Adrenal gland (tissue), 9 donors: ENCODE measurements at regions not wholly inside any gene's neighbourhood (a gene's known extent, or its start where the extent isn't known, plus 50 kb on each side); places are given as distances from the start of the nearest gene placed in this dataset.

Experiments used
- DNase-seq, 7 donors: peaks; one replicate each; pipeline ENCODE4 v3.0.0-alpha.2; 2019 to 2020
- H3K27ac ChIP-seq, 5 donors: fragments of 200-600 bp; sonication (generic) in 4 of 5; 1 replicate in 3 of 5; 2 replicates in 2 of 5; pipeline versions ENCODE4 v1.5.1 to v1.8.0; 2016 to 2020; ENCODE audit warnings: mild to moderate bottlenecking in 1 of 5
- H3K27me3 ChIP-seq: fragments of 200-600 bp; 2 replicates; pipeline ENCODE4 v1.8.0; 2021
- H3K36me3 ChIP-seq, 2 donors: fragments of 200-600 bp; replicated peaks in 1 of 2; 1 replicate in 1 of 2; 2 replicates in 1 of 2; pipeline versions ENCODE4 v1.5.1 to v1.8.0; 2018 to 2022
- H3K4me1 ChIP-seq, 2 donors: fragments of 200-600 bp; replicated peaks in 1 of 2; 1 replicate in 1 of 2; 2 replicates in 1 of 2; pipeline versions ENCODE4 v1.5.1 to v1.8.0; 2018 to 2021
- H3K4me3 ChIP-seq, 4 donors: fragments of 200-600 bp; sonication (generic) in 3 of 4; one replicate each; pipeline ENCODE4 v1.5.1; 2016 to 2018
- H3K9me3 ChIP-seq, 3 donors: fragments of 200-600 bp; sonication (generic) in 1 of 3; replicated peaks in 1 of 3; 1 replicate in 2 of 3; 2 replicates in 1 of 3; pipeline versions ENCODE4 v1.5.1 to v1.8.0; 2016 to 2021
- CTCF ChIP-seq, 6 experiments: fragments of 450-650 bp in 4 of 6; fragments of 200-600 bp in 2 of 6; sonication (generic) in 1 of 6; IDR thresholded peaks; 1 replicate in 5 of 6; 2 replicates in 1 of 6; pipeline versions ENCODE4 v1.5.1 to v1.8.0; 2016 to 2021; ENCODE audit warnings: antibody characterized with exemption in 6 of 6, mild to moderate bottlenecking in 2 of 6, moderate library complexity in 1 of 6
- POLR2A ChIP-seq, 2 donors: fragments of 450-650 bp; IDR thresholded peaks; one replicate each; pipeline ENCODE4 v1.6.1; 2017; ENCODE audit warnings: antibody characterized with exemption in 2 of 2, mild to moderate bottlenecking in 2 of 2, moderate library complexity in 1 of 2
- WGBS, 4 donors: extraction: QIAGEN DNeasy Blood & Tissue Kit in 2 of 4; methylation state at CpG; one replicate each; pipeline versions ENCODE4 v1.1.5 to v1.1.7; 2013 to 2017; 5-methylcytosine and 5-hydroxymethylcytosine counted together
- intact Hi-C, 2 donors: fragments of 100-400 bp; cut with DNase I; formaldehyde crosslinking; loops; one replicate each; pipeline versions ENCODE4 v1.14.1 to v1.15.0; 2022 to 2023
- donor health status: healthy with polysubstance abuse.
- donor health status: Bipolar disorder and iron deficiency.
- donor health status: DM: yes; HTN: yes; CAD: no.
- donor health status: DM: no; HTN: no; CAD: no.
- donor health status: DM: no; HTN: no; CAD: no.

GRCh38 chr22:19611590-19611989, 87.4 kb upstream of the CLDN5 start:
- Histone ChIP-seq H3K27ac (no peak overlapping the region), H3K27me3 (peaks cover 11% of the 10 kb centered on the region), H3K9me3 (no peaks in the 10 kb centered on the region), H3K4me3 (no peak overlapping the region), H3K4me1 (no peaks in the 10 kb centered on the region), H3K36me3 (no peaks in the 10 kb centered on the region)
- intact Hi-C loops, result no loop called here
- DNase-seq, result no peak
- TF ChIP-seq CTCF (IDR thresholded peaks at IDR 0.05) (no peak), POLR2A (IDR thresholded peaks at IDR 0.05) (no peak)
- WGBS, 4 donors, result 82 to 92% (median 86%) methylated on average over 11 to 16 of the region's 16 CpGs

- Histone ChIP-seq H3K36me3 (no peaks in the 10 kb centered on the region), H3K4me1 (no peaks in the 10 kb centered on the region), H3K27me3 (peaks cover 11% of the 10 kb centered on the region), H3K4me3 (no peak overlapping the region), H3K9me3 (no peaks in the 10 kb centered on the region), H3K27ac (no peak overlapping the region)
- intact Hi-C loops, result no loop called here
- 63 to 72% (median 68%) methylated on average over 16 of the region's 16 CpGs for WGBS, 4 donors
- DNase-seq, result no peak
- TF ChIP-seq CTCF (IDR thresholded peaks at IDR 0.05) (no peak), POLR2A (IDR thresholded peaks at IDR 0.05) (no peak)
These were observed 88.8 kb upstream of the CLDN5 start for GRCh38 chr22:19612866-19613572.

GRCh38 chr22:19614536-19614863, 90.3 kb upstream of the CLDN5 start:
- H3K9me3 ChIP-seq, result no peaks in the 10 kb centered on the region
- H3K27ac ChIP-seq, result no peak overlapping the region
- H3K36me3 ChIP-seq, result no peaks in the 10 kb centered on the region
- no peak for DNase-seq
- 33 to 58% (median 40%) methylated on average over 2 of the region's 2 CpGs for WGBS, 4 donors
- no peaks in the 10 kb centered on the region for H3K4me1 ChIP-seq
- TF ChIP-seq POLR2A (IDR thresholded peaks at IDR 0.05), result no peak
- no peak for TF ChIP-seq CTCF (IDR thresholded peaks at IDR 0.05)
- H3K4me3 ChIP-seq, result no peak overlapping the region
- intact Hi-C loops, result no loop called here
- H3K27me3 ChIP-seq, result peaks cover 11% of the 10 kb centered on the region

- Histone ChIP-seq H3K27me3 (peaks cover 11% of the 10 kb centered on the region), H3K4me1 (no peaks in the 10 kb centered on the region), H3K27ac (no peak overlapping the region), H3K36me3 (no peaks in the 10 kb centered on the region), H3K4me3 (no peak overlapping the region), H3K9me3 (no peaks in the 10 kb centered on the region)
- TF ChIP-seq POLR2A (IDR thresholded peaks at IDR 0.05) (no peak), CTCF (IDR thresholded peaks at IDR 0.05) (no peak)
- intact Hi-C loops, result no loop called here
- no peak for DNase-seq
- 65 to 73% (median 71%) methylated on average over 13 of the region's 13 CpGs for WGBS, 4 donors
These were observed 90.8 kb upstream of the CLDN5 start for GRCh38 chr22:19615001-19615461.
